C4-2B (cell line): ENCODE measurements at regions not wholly inside any gene's neighbourhood (a gene's known extent, or its start where the extent isn't known, plus 50 kb on each side); places are given as distances from the start of the nearest gene placed in this dataset.

ENCODE experiments used
- CTCF ChIP-seq: fragments of 450-650 bp; conservative IDR thresholded peaks from 2 replicates; pipeline ENCODE4 v1.5.1; 2017; ENCODE audit warnings: mild to moderate bottlenecking
- ZFX ChIP-seq: fragments of 450-650 bp; IDR thresholded peaks from 2 replicates; pipeline ENCODE4 v1.6.1; 2017

DNA sequence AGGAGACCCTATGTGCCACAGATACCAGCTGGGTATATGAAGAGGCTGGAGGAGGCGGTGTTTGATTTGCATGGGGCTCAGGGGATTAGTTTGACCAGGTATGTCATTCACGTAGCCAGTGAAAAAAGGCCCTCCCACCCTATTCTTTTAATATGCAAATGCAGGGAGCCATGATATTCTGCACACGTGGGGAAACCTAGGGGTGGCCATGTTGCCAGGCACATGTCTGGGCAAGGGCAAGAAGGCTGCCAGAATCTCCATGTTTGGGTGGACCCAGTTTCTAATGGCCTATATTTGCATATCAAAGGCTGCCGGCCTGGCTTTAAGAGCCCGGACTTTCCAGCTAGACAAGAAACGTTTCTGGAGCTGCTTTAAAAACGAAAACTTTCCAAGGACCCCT, 60.4 kb downstream of the SOX4 start:
- no peak for TF ChIP-seq CTCF
- no peak for TF ChIP-seq ZFX
